Type B pancreatic cell (in vitro differentiated cells): ENCODE measurements at regions not wholly inside any gene's neighbourhood (a gene's known extent, or its start where the extent isn't known, plus 50 kb on each side); places are given as distances from the start of the nearest gene placed in this dataset.

ENCODE experiments used
- DNase-seq: peaks from one replicate; pipeline ENCODE4 v3.0.0; 2021; ENCODE audit warnings: mixed read lengths; ENCODE audit not compliant: unreplicated experiment; ENCODE audit errors: extremely low spot score
- H3K27ac Mint-ChIP-seq: 2 replicates; pipeline ENCODE4 v1.8.0; 2021; ENCODE audit warnings: mild to moderate bottlenecking, mixed read lengths
- H3K27me3 Mint-ChIP-seq: 2 replicates; pipeline ENCODE4 v1.8.0; 2021; ENCODE audit warnings: mixed read lengths
- H3K36me3 Mint-ChIP-seq: 2 replicates; pipeline ENCODE4 v1.8.0; 2021; ENCODE audit warnings: mixed read lengths
- H3K4me1 Mint-ChIP-seq: one replicate; pipeline ENCODE4 v1.8.0; 2021; ENCODE audit warnings: mixed read lengths; ENCODE audit not compliant: unreplicated experiment
- H3K4me3 Mint-ChIP-seq: 2 replicates; pipeline ENCODE4 v1.8.0; 2021; ENCODE audit warnings: mild to moderate bottlenecking, mixed read lengths
- H3K9me3 Mint-ChIP-seq: 2 replicates; pipeline ENCODE4 v1.8.0; 2021; ENCODE audit warnings: mixed read lengths
- CTCF ChIP-seq: fragments of 200-600 bp; sonication (generic); conservative IDR thresholded peaks from 2 replicates; pipeline ENCODE4 v1.5.0; 2021; ENCODE audit warnings: antibody characterized with exemption, mild to moderate bottlenecking

- no peak overlapping the region for H3K27ac Mint-ChIP-seq
- peaks cover 32% of the 10 kb centered on the region for H3K4me1 Mint-ChIP-seq
- H3K9me3 Mint-ChIP-seq, result no peaks in the 10 kb centered on the region
- H3K36me3 Mint-ChIP-seq, result no peaks in the 10 kb centered on the region
- H3K27me3 Mint-ChIP-seq, result no peaks in the 10 kb centered on the region
- DNase-seq, result no peak
- no peak overlapping the region for H3K4me3 Mint-ChIP-seq
- no peak for TF ChIP-seq CTCF
Observed at GRCh38 chr12:114866331-114866730, 182.4 kb upstream of the TBX3 start.

GRCh38 chr12:114864837-114865551 lies 181.0 kb upstream of the TBX3 start:
- H3K4me3 Mint-ChIP-seq, result no peak overlapping the region

GRCh38 chr12:114863911-114864310 lies 179.9 kb upstream of the TBX3 start:
- Mint-ChIP-seq H3K36me3 (no peaks in the 10 kb centered on the region), H3K4me1 (peaks cover 25% of the 10 kb centered on the region), H3K27ac (no peak overlapping the region), H3K4me3 (no peak overlapping the region), H3K27me3 (no peaks in the 10 kb centered on the region), H3K9me3 (no peaks in the 10 kb centered on the region)
- no peak for TF ChIP-seq CTCF
- no peak for DNase-seq

More at GRCh38 chr12:114864837-114865551, 181.0 kb upstream of the TBX3 start:
- Mint-ChIP-seq H3K4me1 (peaks cover 32% of the 10 kb centered on the region), H3K9me3 (no peaks in the 10 kb centered on the region), H3K27ac (peak overlapping the region; percentile 5), H3K27me3 (no peaks in the 10 kb centered on the region), H3K36me3 (no peaks in the 10 kb centered on the region)
- no peak for TF ChIP-seq CTCF
- no peak for DNase-seq

- Mint-ChIP-seq H3K4me3 (no peak overlapping the region), H3K36me3 (no peaks in the 10 kb centered on the region), H3K27ac (no peak overlapping the region)
Observed at GRCh38 chr12:114860969-114861368, 177.0 kb upstream of the TBX3 start.

GRCh38 chr12:114858388-114859146 lies 174.6 kb upstream of the TBX3 start:
- no peak for DNase-seq

More at GRCh38 chr12:114860969-114861368, 177.0 kb upstream of the TBX3 start:
- TF ChIP-seq CTCF, result no peak
- Mint-ChIP-seq H3K4me1 (peaks cover 16% of the 10 kb centered on the region), H3K9me3 (no peaks in the 10 kb centered on the region), H3K27me3 (no peaks in the 10 kb centered on the region)
- no peak for DNase-seq

More at GRCh38 chr12:114858388-114859146, 174.6 kb upstream of the TBX3 start:
- peak; percentile 64 for TF ChIP-seq CTCF
- H3K4me1 Mint-ChIP-seq, result no peaks in the 10 kb centered on the region
- H3K27me3 Mint-ChIP-seq, result peaks cover 3% of the 10 kb centered on the region
- no peak overlapping the region for H3K4me3 Mint-ChIP-seq
- H3K9me3 Mint-ChIP-seq, result peaks cover 5% of the 10 kb centered on the region
- no peaks in the 10 kb centered on the region for H3K36me3 Mint-ChIP-seq
- H3K27ac Mint-ChIP-seq, result no peak overlapping the region
